NOMO-1 treated with dmso at 0.1 percent for 144 hours (cell line): ENCODE measurements at regions not wholly inside any gene's neighbourhood (a gene's known extent, or its start where the extent isn't known, plus 50 kb on each side); places are given as distances from the start of the nearest gene placed in this dataset.

Experiments
- DNase-seq: peaks from one replicate; lab custom pipeline; 2025; ENCODE audit not compliant: unreplicated experiment; lab: John Stamatoyannopoulos, UW

DNA sequence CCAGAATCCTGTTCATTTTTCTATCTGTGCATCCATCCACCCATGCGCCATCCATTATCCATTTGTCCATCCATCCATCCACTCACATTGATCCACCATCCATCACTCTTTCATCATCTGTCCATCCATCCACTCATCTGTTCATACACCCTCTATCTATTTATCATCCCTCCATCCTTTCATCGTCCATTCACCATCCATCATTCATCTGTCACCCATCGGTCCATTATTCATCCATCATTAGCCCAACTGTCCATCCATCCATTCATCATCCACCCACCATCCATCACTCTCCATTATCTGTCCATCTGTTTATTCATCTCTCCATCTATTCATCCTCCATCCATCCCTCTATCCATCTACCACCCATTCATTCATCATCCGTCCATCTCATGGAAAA lies 125.7 kb upstream of the TMPRSS2 start:
- no peak for DNase-seq

DNA sequence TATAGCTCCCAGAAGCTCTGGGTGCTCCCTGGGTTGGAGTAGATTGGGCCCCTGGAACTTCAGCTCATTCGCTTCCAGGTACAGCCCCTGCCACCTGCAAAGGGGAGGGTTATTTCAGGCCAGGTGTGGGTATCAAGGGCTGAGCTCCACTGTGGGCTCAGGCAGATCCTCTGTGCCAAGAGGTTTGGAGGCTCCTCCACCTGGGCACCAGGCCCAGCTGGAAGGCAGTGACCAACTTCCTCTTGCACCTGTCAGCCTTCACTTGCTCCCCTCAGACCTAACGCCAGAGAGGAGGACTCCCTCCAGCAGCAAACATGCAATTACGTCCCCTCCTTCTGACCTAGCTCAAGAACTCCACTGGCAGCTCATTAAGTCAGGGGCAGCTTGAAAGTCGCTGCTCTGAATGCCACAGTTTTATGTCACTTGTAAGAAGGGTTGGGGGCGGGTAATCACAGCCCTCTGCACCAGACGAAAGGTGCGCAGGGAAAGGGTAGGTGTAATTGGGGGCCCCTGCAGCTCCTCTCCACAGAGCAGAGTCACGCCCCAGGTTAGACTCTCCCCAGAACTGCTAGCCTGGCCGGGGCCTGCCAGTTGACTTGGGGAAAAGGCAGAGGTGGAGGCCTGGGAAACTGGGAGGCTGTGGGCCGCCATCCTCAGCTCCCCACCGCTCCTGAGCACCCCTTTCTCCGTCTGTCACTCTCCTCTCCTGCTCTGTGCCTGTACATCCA lies 125.0 kb upstream of the TMPRSS2 start:
- no peak for DNase-seq

DNA sequence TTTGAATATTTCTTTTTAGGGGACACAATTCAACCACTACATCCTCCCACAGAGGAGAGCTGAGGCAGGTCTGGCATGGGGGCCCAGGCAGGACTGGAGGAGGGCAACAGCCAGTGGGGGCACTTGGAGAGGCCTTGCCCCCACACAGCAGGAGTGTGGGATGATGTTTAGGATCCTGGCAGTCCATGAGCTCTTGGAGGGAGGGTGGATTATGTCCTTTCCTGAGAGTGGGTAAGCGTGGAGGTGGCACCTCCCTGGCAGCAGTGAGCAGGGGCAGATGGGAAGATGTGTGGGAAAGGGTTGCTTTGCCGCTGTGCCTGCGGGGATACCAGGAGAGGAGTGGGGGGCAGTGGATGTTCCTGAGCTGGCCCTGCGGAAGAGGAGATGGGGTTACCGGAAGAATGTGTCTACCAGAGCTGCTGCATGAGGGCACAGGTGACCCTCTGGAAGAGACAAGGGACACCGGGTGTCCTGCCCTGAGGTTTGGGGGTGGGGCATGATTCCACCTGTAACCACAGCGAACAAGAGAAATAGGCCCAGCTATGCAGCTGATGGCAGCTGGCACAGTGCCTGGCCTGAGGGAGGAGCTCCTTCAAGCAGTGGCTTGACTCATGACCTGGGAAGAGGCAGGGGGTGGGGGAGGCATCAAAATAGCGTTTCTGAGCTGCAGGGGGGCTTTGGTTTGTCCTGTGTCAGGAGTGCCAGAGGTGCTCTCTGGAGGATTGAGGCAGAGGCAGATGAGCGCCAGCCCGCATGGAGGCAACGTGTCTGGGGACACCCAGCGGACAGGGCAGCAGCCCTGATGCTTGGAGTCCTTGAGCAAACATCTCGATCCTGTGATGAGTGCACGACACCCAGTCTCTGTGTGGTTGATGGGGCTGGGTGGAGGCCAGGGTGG lies 123.9 kb upstream of the TMPRSS2 start:
- DNase-seq, result no peak

DNA sequence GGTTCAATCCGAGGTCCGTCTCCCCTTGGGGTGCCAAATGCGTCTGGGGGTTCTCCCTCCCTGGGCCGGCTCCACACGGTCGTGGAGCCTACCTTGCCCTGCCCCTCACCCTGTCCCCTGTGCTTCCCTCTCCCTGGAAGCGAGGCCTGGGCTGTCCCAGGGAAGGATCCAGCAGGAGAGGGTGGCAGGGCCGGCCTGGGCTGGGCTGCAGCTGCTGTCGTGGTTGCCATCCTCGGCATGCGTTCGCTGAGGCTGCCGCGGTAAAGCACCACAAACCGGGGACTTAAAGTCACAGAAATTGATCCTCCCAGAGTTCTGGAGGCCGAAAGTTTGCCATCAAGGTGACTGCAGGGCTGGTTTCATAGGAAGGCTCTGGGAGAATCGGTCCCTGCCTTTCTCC lies 123.0 kb upstream of the TMPRSS2 start:
- DNase-seq, result no peak

DNA sequence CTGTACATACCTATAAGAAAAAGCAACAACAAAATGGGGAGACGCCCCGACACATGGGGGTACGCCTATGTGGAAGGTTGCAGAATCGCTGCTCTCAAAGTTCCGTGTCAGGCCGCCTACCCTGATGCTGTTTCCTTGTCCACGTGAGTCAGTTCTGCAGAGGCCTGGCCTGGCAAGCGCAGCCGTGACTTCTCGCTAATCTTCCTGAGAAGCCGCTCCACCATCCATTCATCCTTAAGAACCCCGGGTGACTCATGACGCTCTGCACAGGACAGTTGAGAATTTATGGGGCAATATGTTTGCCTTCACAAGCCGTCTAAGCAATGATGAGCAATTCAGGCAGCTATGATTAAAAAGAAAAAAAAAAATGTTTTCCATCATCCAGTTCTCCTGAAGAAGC lies 122.3 kb upstream of the TMPRSS2 start:
- no peak for DNase-seq

DNA sequence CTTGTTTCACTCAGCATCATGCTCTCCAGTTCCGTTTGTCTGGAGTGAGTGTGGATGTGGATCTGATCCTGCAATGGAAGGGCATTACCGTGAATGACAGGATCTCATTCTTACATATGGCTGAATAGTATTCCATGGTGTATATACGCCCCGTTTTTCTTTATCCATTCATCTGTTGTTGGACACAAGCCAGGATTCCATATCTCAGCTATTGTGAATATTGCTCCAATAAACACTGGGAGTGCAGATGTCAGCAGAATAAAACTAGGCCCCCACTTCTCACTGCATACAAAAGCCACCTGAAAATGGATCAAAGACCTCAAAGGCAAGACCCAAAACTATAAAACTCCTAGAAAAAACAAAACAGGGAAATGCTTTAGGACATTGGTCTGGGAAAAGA lies 120.3 kb upstream of the TMPRSS2 start:
- no peak for DNase-seq

DNA sequence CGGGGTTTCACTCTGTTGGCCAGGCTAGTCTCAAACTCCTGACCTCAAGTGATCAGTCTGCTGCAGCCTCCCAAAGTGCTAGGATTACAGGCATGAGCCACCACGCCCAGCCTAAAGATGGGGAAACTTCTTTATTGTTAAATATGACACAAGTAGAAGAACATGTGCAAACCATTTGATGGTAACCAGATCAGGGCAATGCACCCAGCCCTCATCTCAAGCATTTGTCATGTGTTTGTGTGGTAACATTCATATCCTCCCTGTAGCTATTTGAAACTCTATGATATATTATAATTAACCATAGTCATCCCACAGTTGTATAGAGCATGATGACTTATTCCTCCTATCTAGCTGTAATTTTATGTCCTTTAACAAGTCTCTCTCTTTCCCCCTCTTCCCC lies 119.5 kb upstream of the TMPRSS2 start:
- DNase-seq, result no peak

DNA sequence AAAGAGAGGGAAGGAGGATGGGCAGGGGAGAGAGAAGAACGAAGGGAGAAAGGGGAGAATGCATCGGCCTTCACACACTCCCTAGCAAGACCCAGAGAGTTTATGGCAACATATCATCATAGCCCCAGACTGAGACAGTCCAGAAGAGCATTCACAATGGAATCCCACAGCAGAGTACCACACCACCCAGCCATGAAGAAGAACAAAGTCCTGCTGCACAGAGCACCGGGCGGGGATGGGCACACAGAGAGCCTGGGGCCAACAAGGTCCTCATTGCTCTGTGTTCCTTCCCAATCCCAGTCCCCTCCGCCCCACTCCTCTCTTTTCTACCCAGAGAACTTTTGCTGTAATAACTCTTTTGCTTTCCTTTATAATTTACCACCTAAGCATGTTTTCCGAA lies 118.1 kb upstream of the TMPRSS2 start:
- no peak for DNase-seq

DNA sequence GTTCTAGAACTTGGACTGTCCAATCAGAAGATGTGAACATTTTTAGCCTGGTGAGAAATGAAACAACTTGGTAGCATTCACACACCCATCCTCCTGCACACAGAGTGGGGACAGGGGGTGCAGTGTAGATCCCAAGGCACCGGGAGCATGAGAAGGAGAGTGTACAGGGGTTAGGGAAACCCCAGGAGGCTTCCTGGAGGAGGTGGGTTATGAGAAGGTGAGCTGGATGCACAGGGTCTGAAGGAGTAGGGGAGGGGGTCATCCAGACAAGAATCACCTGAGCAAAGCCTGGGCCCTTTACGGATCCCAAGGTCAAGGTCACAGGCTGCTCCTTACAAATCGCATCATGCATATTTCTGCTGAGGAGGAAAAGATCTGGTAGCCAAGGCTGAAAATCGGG lies 117.5 kb upstream of the TMPRSS2 start:
- no peak for DNase-seq

DNA sequence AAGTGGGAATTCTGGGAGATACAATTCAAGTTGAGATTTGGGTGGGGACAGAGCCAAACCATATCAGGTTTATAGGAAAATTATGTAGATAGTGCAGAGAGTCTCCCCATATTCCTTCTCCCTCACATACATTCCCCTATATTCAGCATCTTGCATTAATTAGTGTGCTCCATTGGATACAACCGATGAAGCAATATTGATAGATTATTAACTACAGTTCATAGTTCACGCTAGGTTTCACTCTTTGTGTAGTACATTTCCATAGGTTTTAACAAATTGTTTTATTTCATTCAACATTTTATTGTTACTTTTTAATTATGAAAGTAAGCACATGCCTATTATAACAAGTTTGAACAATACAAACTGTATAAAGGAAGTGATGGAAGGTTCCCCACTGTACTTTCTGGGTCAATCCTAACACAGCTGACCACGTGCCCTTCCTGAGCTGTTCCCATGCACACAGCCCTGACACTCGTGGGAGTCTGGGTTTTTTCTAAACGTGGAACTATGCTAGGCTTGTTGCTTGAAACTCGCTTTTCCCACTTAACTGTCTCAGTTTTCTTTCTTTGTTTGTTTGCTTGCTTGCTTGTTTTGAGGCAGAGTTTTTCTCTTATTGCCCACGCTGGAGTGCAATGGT lies 116.8 kb upstream of the TMPRSS2 start:
- DNase-seq, result no peak

DNA sequence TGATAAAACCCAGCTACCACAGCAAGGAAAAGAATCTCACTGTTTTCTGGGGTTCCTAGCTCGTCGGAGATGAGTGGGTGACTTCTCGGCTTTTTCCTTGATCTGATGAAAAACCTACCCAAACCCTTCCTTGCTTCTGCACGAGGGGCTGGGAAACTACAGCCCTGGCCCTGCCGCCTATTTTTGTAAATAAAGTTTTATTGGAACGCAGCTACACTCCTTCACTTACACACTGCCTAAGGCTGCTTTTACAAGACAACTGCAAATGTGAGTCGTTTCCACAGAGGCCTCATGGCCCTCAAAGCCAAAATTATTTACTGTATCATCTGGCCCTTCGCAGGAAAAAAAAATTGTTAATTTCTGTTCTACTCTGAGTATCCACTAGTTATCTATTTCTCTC lies 116.0 kb upstream of the TMPRSS2 start:
- no peak for DNase-seq

DNA sequence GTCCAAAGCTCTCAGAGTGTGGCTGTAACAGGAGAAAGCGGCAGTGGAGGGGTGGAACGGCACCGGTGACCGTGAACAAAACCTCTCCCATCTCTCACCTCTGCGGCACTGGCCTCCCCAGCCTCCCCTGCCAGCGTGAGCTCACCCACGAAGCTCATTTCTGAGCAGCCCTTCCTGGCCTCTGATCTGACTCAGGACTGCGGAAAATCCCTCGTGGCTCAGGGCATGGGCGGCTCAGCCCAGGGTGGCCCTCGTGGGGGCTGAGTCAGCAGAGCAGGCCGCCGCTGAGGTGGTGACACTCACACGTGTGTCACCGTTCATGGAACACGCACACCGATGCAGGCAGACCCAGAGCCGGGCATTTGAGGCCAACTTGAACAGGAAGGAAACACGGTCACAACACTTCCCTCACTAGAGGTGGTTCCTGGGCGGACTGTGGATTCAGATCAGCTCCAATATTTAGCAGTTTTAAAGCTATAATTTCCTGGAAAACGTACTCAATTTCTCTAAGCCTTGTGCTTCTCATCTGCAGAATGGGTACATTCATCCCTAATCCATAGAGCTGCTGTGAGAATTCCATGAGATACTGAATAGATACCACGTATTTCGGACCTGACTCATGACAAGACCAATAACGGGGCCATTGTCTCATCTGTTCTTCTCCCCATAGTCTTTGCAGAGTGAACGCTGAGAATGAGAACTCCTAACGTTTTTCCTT lies 115.0 kb upstream of the TMPRSS2 start:
- no peak for DNase-seq

DNA sequence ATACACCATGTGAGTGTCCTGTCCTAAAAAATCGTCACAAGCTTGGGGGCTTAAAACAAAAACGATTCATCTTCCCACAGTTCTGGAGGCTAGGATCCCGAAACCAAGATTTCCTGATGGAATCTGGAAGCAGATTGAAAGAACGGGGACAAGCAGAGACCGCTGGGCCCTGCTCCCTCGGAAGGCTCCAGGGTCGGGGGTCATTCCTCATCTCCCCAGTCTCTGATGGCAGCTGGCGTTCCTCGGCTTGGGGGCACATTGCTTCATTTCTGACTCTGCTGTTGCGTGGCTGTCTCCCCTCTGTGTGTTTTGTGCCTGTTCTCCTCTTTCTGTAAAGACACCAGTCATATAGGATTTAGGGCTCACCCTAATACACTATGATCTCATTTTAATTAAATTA lies 114.2 kb upstream of the TMPRSS2 start:
- no peak for DNase-seq

DNA sequence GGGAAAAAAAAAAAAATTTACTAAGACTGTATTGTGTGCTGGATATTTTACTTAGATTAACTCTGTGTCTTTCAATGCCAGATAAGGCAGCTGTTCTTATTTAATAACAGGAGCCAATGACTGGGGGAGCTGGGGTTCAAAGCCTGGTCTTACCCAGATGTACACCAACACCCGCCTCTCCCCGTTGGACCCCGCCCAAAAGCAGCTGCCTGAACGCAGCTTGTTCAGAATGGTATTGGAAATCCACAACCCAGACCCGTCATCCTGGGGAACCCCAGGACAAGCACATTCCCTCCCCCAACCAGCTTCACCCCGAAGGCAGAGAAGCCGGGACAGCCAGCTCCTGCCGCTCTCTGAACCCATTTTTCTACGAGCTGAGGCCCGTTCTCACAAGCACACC lies 113.6 kb upstream of the TMPRSS2 start:
- no peak for DNase-seq

DNA sequence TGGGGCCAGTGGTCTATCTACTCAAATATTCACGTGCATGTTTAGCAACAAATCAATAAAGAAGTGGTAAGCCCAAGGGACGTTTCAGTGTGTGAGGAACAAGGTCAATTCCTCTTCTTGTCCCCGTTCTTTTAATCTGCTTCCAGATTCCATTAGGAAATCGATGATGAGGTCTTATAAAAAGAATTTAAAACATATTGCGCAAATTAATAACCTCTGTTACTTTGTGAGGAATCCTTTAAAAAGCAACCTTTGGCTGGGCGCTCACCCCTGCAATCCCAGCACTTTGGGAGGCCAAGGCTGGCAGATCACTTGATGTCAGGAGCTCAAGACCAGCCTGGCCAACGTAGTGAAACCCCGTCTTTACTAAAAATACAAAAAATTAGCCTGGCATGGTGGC lies 113.0 kb upstream of the TMPRSS2 start:
- DNase-seq, result no peak

DNA sequence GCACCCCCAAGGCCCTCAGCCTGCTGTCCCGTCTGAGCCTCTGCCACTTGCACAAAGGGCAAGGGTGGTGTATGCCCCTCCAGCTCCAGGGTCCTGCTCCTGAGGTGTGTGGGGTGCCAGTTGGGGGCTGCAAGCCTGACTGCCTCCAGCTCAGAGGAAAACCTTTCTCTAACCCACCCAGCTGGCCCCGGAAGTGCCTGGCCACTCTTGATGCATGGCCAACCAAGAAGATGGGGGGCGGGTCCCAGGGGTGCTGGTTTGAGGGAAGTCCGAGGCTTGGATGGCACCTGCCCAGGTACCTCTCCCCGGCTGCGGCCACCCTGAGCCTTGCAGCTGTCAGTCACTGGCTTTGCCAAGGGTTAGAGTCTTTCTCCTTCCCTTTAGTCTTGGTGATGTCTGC lies 112.6 kb upstream of the TMPRSS2 start:
- no peak for DNase-seq

DNA sequence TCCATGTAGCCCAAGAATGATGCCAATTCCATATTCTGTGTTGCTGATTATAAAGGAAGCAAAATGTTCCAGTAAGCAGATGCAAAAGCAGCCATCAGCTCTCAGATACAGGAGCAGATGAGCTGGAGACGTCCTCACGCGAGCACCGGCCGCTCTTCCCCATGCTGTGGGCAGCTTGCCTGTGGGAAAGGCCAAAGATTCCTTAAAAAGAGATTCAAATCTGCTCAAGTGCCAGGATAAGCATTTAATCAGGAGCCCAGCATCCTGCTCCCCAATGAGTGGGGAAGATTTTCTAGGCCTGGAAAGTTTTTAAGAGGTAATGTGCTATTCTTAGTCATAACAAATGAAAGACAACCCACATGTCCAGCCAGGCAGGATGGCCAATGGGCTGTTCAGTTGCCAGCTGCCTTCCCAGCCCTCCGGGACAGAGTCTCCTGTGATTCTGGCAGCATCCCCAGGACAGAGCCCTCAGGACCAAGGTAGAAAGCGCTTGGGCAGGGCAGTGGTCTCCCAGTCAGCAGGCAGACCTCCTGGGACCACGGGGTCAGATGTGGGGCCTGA lies 108.2 kb upstream of the TMPRSS2 start:
- no peak for DNase-seq

DNA sequence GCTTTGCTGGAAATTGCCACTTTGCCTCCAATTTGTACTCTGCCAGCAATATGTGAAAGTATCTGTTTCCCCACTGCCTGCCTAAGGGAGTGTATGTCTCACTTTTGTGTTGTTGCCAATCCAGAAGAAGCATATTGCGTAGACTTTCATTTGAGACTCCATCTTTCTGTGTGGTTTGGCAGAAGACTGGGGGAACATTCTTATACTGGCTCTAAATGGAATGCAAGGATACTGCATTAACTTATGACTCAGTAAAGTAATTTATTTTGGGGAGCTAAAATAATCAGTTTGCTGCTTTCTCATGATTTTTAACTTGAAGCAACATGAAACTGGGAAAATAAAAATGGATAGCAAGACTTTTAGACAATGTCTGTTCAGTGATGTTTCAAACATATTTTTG lies 107.7 kb upstream of the TMPRSS2 start:
- DNase-seq, result no peak

DNA sequence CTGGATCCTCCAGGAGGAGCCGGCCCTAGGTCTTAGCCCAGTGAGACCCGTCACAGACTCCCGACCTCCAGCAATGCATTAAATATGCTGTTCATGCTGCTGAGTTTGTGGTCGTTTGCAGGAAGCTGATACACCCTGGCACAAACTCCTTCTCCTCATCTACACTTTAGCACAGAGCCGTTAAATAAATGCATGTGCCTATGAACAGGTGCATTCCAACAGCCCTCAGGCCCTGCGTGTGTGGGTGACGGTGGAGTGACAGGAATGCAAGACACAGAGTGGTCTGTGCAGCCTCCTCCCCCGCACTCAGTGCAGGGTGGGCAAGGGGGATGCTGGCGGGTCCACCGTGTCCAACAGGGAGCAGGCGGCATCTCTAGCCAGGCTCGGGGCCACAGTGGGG lies 106.6 kb upstream of the TMPRSS2 start:
- no peak for DNase-seq

DNA sequence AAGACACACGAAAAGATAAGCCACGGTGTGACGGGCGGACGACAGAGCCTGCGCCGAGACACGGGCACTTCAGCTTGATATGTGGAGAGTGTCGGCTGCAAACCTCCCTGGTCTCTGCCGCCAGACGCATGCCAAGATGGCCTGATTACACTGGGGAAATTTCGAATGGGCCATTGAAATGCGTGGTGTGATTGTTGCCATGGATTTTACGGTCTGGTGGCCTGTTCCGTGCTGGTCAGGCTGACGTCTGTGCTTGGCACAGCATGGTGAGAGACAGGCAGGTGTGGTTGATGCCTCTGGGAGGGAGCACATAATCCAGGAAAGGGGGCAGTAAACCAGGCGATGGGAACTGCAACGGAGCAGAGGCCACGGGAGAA lies 105.6 kb upstream of the TMPRSS2 start:
- DNase-seq, result no peak
